Ureter (tissue), 1 donor: ENCODE measurements at regions not wholly inside any gene's neighbourhood (a gene's known extent, or its start where the extent isn't known, plus 50 kb on each side); places are given as distances from the start of the nearest gene placed in this dataset.
"Not testable (repeated sequence)": the region's sequence is repeated elsewhere in the genome, so short reads cannot be mapped to it uniquely, and the experiment has no call there.

Experiments
- DNase-seq: peaks from one replicate; pipeline ENCODE4 v3.0.0-alpha.2; 2020; ENCODE audit warnings: low spot score
- donor health status: DM: yes; HTN: yes; CAD: no.

GRCh38 chr2:194383401-194383800 is 1273.6 kb upstream of the SLC39A10 start:
- no peak for DNase-seq

GRCh38 chr2:194382221-194382620 is 1274.8 kb upstream of the SLC39A10 start:
- no peak for DNase-seq

GRCh38 chr2:194380011-194380410 is 1277.0 kb upstream of the SLC39A10 start:
- DNase-seq = no peak

DNA sequence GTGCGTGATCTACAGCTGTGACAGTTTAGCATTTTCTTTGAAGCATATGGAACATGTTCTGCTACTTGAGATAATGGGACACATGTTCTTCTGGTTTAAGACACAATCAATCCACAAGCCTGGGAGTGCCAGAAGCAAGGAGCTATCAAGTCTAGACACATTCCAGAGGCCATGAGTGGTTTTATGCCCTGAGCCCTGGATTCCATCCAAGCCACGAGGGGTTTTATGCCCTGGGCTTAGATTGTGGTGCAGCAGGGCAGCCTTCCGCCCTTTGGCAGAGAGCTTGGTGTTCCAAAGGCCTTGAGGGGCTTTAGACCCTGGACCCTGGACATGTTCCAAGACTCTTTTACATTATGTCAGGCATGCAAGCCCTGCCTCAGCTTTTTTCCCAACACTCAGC is 1289.6 kb upstream of the SLC39A10 start:
- not testable (repeated sequence) for DNase-seq

- DNase-seq = no peak
Measured at GRCh38 chr2:194363878-194364277, 1293.1 kb upstream of the SLC39A10 start.

GRCh38 chr2:194363295-194363694 is 1293.7 kb upstream of the SLC39A10 start:
- no peak for DNase-seq

- DNase-seq = no peak
Measured at GRCh38 chr2:194352505-194352904, 1304.5 kb upstream of the SLC39A10 start.

DNA sequence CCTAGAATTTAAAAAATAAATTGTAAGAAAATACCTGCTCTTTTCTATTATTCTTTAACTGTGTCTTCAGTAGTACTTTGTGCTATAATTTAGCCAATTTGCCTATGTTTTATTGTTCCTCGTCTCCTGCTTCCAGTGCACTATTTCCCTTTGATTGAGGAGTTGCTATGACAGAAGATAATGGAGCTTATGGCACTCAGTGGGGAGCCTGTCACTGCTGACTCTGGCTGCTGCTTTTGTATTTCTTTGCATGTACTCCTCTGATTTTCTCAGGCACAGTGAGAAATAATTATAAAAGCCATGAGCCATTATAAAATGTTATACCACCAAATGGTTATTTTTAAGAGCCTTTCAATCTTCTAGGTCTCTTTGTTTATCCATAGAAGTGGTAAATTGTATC is 1310.8 kb upstream of the SLC39A10 start:
- DNase-seq = no peak

DNA sequence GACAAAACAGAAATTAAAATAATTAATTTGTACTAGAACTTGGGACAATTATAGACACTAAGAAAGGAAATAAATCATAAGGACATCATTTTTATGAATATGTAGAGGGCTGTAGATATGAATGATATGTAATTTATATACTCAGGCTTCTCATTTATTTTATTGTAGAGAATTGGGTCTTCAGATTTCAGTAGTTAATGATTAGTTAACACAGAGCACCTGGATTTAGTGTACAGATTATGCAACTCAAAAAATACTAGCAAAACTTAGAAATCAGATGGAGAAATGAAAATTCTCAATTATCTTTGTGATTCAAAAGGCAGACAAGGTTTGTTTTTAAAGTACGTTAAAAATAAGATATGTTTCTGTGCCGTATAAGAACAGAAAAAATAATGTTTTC is 1311.7 kb upstream of the SLC39A10 start:
- DNase-seq = no peak

- DNase-seq = no peak
Measured at GRCh38 chr2:194343167-194343566, 1313.9 kb upstream of the SLC39A10 start.

DNA sequence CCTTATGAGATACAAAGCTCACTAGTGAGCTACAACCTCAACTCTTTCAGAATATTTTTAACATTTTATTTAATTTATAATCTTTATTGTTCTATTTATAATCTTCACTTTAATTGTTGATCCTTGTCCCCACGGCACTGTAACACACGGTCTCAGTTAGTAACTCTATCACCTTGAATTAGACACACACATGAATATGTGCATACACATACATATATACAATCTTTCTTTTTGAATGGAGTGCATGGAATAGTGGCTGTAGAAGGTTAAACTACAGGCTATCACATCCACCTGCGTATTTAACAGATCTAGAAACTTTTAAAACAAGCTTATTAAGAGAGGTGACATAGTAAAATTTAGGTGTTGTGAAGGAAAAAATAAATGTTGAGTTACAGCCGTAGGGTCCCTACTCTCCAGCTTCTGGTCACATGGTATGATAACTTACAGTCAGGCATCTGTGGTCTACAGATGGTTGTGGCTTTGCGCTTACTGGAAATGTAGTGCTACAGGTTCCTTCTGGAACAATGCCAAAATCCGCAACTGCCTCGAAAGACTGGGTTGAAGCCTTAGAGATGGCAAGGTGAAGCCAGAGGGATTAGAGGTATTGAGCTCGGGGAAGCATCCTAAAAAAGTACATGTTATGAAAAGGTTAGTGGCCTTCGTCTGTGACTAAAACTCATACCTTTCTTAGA is 1324.1 kb upstream of the SLC39A10 start:
- DNase-seq = no peak

- DNase-seq = no peak
Measured at GRCh38 chr2:194328456-194328855, 1328.6 kb upstream of the SLC39A10 start.

- no peak for DNase-seq
Measured at GRCh38 chr2:194327196-194327888, 1329.7 kb upstream of the SLC39A10 start.

DNA sequence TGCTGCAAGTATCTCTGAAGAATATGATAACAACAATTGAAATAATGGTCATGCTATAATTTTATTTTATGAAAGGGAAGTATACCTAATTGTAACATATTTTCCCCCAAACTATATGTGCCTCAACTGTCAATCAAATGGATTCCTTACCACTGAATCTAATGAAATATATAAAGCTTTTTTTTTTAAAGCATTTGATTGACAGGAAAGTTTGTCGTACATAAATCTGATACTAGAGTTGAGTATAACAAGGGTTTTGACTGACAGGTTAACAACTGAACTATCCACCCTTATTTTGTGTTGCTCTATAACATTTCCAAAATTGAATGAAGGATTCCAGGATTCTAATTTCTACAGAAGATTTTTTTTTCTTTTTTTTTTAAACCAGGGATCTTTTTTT is 1333.3 kb upstream of the SLC39A10 start:
- DNase-seq = no peak

- DNase-seq = no peak
Measured at GRCh38 chr2:194320520-194320919, 1336.5 kb upstream of the SLC39A10 start.

DNA sequence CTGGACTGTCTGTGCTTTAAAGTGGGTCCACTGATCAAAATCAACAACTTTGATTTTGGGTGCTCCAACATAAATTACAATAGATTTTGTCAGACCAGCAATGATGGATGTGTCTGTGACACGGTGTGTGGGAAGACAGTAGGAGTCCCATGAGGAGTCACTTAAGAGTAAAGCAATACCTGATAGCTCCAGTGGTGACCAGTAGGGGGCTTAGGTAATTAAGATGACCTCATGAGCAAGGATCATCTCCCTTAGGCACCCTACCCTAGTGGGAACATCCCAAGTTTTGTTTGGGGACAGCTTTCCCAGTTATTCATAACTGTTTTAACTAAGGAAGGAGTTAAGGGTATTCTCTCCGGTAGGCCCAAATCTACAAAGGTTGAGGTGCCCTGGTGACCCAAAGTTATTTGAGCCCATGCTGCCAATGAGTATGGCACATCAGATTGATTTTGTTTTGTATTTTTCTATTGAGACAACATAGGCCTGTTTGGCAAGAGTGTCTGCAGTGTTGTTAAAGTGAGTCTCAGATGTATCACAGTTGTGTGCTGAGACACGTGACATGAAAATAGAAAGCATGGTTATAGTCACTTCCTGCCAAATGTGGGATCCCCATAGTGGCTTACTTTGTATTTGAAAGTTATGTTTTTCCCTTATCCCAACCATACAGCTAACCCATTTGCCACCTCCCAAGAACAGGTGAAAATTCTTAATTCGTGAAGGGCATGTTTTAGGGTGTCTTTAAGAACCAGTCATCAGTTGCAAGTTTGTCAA is 1337.6 kb upstream of the SLC39A10 start:
- DNase-seq = no peak

GRCh38 chr2:194314042-194314441 is 1343.0 kb upstream of the SLC39A10 start:
- DNase-seq = no peak

- no peak for DNase-seq
Measured at GRCh38 chr2:194304191-194304590, 1352.8 kb upstream of the SLC39A10 start.

- no peak for DNase-seq
Measured at GRCh38 chr2:194301946-194302345, 1355.1 kb upstream of the SLC39A10 start.

- DNase-seq = no peak
Measured at GRCh38 chr2:194294156-194294555, 1362.9 kb upstream of the SLC39A10 start.

GRCh38 chr2:194291104-194291503 is 1365.9 kb upstream of the SLC39A10 start:
- DNase-seq = no peak

- no peak for DNase-seq
Measured at GRCh38 chr2:194289712-194290346, 1367.2 kb upstream of the SLC39A10 start.
